HepG2 (cell line): ENCODE measurements at regions not wholly inside any gene's neighbourhood (a gene's known extent, or its start where the extent isn't known, plus 50 kb on each side); places are given as distances from the start of the nearest gene placed in this dataset.

Source experiments
- ARID3A ChIP-seq: IDR thresholded peaks from 2 replicates; pipeline ENCODE4 v1.6.1; 2012; ENCODE audit warnings: low read depth, low read length, improper control_type of control experiment
- ATF3 ChIP-seq: sonication (generic); formaldehyde crosslinking; IDR thresholded peaks from 2 replicates; pipeline ENCODE4 v1.4.0; 2020; ENCODE audit warnings: missing genetic modification reagents
- CBX2 ChIP-seq, 2 experiments: fragments of 200-600 bp in 1 of 2; sonication (generic); formaldehyde crosslinking in 1 of 2; IDR thresholded peaks; 2 replicates each; pipeline versions ENCODE4 v1.7.0 to v1.8.1; 2018 to 2022; ENCODE audit warnings: low read depth in 2 of 2, low read length in 1 of 2, mild to moderate bottlenecking in 1 of 2, missing genetic modification reagents in 1 of 2
- DMAP1 ChIP-seq: IDR thresholded peaks from 2 replicates; pipeline ENCODE4 v1.6.1; 2016
- GMEB1 ChIP-seq: sonication (generic); formaldehyde crosslinking; IDR thresholded peaks from 2 replicates; pipeline ENCODE4 v1.5.1; 2020; ENCODE audit warnings: missing genetic modification reagents, mild to moderate bottlenecking, borderline replicate concordance
- HDAC1 ChIP-seq: sonication (generic); formaldehyde crosslinking; IDR thresholded peaks from 2 replicates; pipeline ENCODE4 v1.5.1; 2020; ENCODE audit warnings: mild to moderate bottlenecking, missing genetic modification reagents
- HNF4A ChIP-seq: sonication (generic); formaldehyde crosslinking; IDR thresholded peaks from 2 replicates; pipeline ENCODE4 v1.4.0; 2020; ENCODE audit warnings: missing genetic modification reagents
- KLF15 ChIP-seq: sonication (generic); formaldehyde crosslinking; IDR thresholded peaks from 2 replicates; pipeline ENCODE4 v1.8.1; 2023; ENCODE audit warnings: borderline replicate concordance, mild to moderate bottlenecking, inconsistent platforms, missing genetic modification reagents, mixed read lengths
- MEF2D ChIP-seq: sonication (generic); formaldehyde crosslinking; IDR thresholded peaks from 2 replicates; pipeline ENCODE4 v1.5.1; 2020; ENCODE audit warnings: mild to moderate bottlenecking, missing genetic modification reagents
- MTF1 ChIP-seq: sonication (generic); formaldehyde crosslinking; IDR thresholded peaks from 2 replicates; pipeline ENCODE4 v1.5.0; 2020; ENCODE audit warnings: missing genetic modification reagents
- MTF2 ChIP-seq: sonication (generic); formaldehyde crosslinking; IDR thresholded peaks from 2 replicates; pipeline ENCODE4 v1.5.0; 2020; ENCODE audit warnings: missing genetic modification reagents, borderline replicate concordance
- NPAS2 ChIP-seq: sonication (generic); formaldehyde crosslinking; IDR thresholded peaks from 2 replicates; pipeline ENCODE4 v1.8.0; 2022; ENCODE audit warnings: mild to moderate bottlenecking, missing genetic modification reagents, borderline replicate concordance
- NR3C1 ChIP-seq: sonication (generic); formaldehyde crosslinking; IDR thresholded peaks from 2 replicates; pipeline ENCODE4 v1.4.0; 2020; ENCODE audit warnings: missing genetic modification reagents
- U2AF1 ChIP-seq: fragments of 200-400 bp; formaldehyde crosslinking; optimal IDR thresholded peaks from 2 replicates; pipeline ENCODE3; 2017; ENCODE audit warnings: mild to moderate bottlenecking, low read depth, low read length

GRCh38 chr12:92556141-92556540, 146.6 kb upstream of the PLEKHG7 start (continued):
- TF ChIP-seq MTF2 (CRISPR knock-in tag) (no peak), GMEB1 (CRISPR knock-in tag) (no peak), CBX2 (IDR thresholded peaks at IDR 0.05; ENCODE audit: low read depth, low read length) (no peak), CBX2 (CRISPR knock-in tag; IDR thresholded peaks at IDR 0.05; ENCODE audit: low read depth) (no peak), HDAC1 (CRISPR knock-in tag) (no peak), ARID3A (no peak), ATF3 (no peak), NR3C1 (CRISPR knock-in tag) (no peak), MTF1 (CRISPR knock-in tag) (no peak), HNF4A (CRISPR knock-in tag) (no peak), DMAP1 (no peak), KLF15 (CRISPR knock-in tag) (no peak), MEF2D (CRISPR knock-in tag) (no peak), U2AF1 (no peak), NPAS2 (no peak)
- TF ChIP-seq, all 625 proteins: peak for 0
